ENCODE measurements at regions not wholly inside any gene's neighbourhood (a gene's known extent, or its start where the extent isn't known, plus 50 kb on each side); places are given as distances from the start of the nearest gene placed in this dataset.
A peak's percentile ranks its signal among the peaks of the same experiment; 100 is the strongest.

- H3K27ac ChIP-seq, result no peak overlapping the region
- WGBS, 10 experiments, result 0 to 100% (median 83%) methylated on average over 1 to 3 of the region's 3 CpGs; no CpG with 5 or more reads in 4 of the 10 experiments
Measured at GRCh38 chr1:177798614-177799013, 171.2 kb downstream of the SEC16B start.

GRCh38 chr1:177796561-177796960 is 173.3 kb downstream of the SEC16B start:
- 0 to 100% (median 93%) methylated on average over 1 to 2 of the region's 2 CpGs; no CpG with 5 or more reads in 6 of the 10 experiments for WGBS, 10 experiments
- H3K4me1 ChIP-seq (replicated peaks in 1 of 2), result peaks cover 10 to 14% of the 10 kb centered on the region in 2 donors
- no peak for ATAC-seq (replicated peaks in 6 of 8)
- H3K4me3 ChIP-seq, result no peak overlapping the region
- in situ Hi-C loops (cut with MboI; ENCODE audit: low pct_unique_long_range_greater_than_20kb in 2 of 9, low sequenced_read_pairs in 9 of 9, unreplicated experiment in 9 of 9), result loop anchor here in 2 of 9 experiments (25.0 kb wide), 2 partner anchors 609 to 909 kb away; no protein-coding TSS in a partner anchor
- no peak overlapping the region for H3K27ac ChIP-seq

More at GRCh38 chr1:177798614-177799013, 171.2 kb downstream of the SEC16B start:
- H3K4me3 ChIP-seq, result no peak overlapping the region
- ATAC-seq (replicated peaks in 6 of 8), result no peak
- H3K4me1 ChIP-seq (replicated peaks in 1 of 2), result peaks cover 14 to 18% of the 10 kb centered on the region in 2 donors
- in situ Hi-C loops (cut with MboI; ENCODE audit: low pct_unique_long_range_greater_than_20kb in 2 of 9, low sequenced_read_pairs in 9 of 9, unreplicated experiment in 9 of 9), result loop anchor here in 2 of 9 experiments (25.0 kb wide), 2 partner anchors 611 to 911 kb away; no protein-coding TSS in a partner anchor

DNA sequence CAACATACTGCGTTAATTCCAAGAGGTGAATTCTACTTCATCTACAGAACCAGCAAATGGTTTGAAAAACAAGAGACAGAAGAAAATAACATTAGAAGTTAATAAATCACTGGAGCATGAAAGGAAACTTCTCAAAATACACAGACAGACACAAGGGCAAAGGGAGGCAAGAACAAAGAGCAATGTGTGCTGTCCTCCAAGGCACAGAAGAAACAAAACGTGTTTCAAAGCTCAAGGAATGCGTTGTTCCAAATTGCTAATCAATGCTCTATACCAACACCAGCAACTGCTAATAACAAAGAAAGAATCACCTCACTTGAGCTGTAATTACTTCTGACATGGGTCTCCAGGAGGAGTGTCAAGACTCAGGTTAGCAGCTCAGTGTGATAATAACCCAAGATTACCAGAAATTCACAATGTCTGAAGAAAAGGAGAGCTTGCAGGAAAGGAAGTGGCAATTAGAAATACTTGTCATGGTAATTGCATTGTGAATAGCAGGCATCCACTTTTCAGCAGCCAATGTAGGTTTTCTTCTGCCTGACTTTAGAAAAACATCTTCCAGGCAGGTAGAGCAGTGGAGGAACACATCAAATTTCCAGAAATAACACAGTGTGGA is 175.4 kb downstream of the SEC16B start:
- Histone ChIP-seq H3K27ac (no peak overlapping the region), H3K4me3 (no peak overlapping the region), H3K4me1 (replicated peaks in 1 of 2) (peaks cover 6 to 14% of the 10 kb centered on the region in 2 donors)
- peak in 4 of 8 experiments; percentile 12 to 54 (median 30) for ATAC-seq (replicated peaks in 6 of 8)
- WGBS, 10 experiments, result 0 to 35% (median 21%) methylated on average over 1 to 3 of the region's 3 CpGs
- in situ Hi-C loops (cut with MboI; ENCODE audit: low pct_unique_long_range_greater_than_20kb in 2 of 9, low sequenced_read_pairs in 9 of 9, unreplicated experiment in 9 of 9), result loop anchor here in 2 of 9 experiments (25.0 kb wide), 2 partner anchors 607 to 907 kb away; no protein-coding TSS in a partner anchor

DNA sequence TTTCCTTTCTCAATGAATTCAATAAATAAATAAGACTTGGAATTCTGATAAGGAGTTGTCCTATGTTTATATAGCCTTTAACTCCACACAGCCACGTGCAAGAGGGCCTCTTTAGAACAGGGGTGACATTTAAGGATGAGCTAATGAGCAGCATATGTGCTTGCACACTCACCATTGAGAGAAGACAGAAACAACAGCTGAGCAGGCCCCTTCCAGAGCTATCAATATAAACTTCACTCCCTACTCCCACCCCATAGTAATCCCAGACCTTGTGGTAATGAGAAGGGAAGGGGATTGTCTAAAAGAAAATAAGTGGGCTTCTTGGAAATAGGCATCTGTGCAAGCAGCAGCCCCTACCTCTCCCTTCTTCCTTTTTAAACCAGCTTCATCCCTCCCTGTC is 176.0 kb downstream of the SEC16B start:
- Histone ChIP-seq H3K27ac (no peak overlapping the region), H3K4me3 (no peak overlapping the region), H3K4me1 (replicated peaks in 1 of 2) (peaks cover 6 to 14% of the 10 kb centered on the region in 2 donors)
- ATAC-seq (replicated peaks in 6 of 8), result peak in 3 of 8 experiments; percentile 19 to 53 (median 43)
- in situ Hi-C loops (cut with MboI; ENCODE audit: low pct_unique_long_range_greater_than_20kb in 2 of 9, low sequenced_read_pairs in 9 of 9, unreplicated experiment in 9 of 9), result loop anchor here in 2 of 9 experiments (25.0 kb wide), 2 partner anchors 607 to 907 kb away; no protein-coding TSS in a partner anchor
- WGBS, 10 experiments, result 0 to 17% (median 5%) methylated on average over 1 of the region's 1 CpG; no CpG with 5 or more reads in 4 of the 10 experiments

- H3K4me3 ChIP-seq, result no peak overlapping the region
- in situ Hi-C loops (cut with MboI; ENCODE audit: low pct_unique_long_range_greater_than_20kb in 2 of 9, low sequenced_read_pairs in 9 of 9, unreplicated experiment in 9 of 9), result loop anchor here in 2 of 9 experiments (25.0 kb wide), 2 partner anchors 603 to 903 kb away; no protein-coding TSS in a partner anchor
- no peak for ATAC-seq (replicated peaks in 6 of 8)
- peaks cover 6 to 14% of the 10 kb centered on the region in 2 donors for H3K4me1 ChIP-seq (replicated peaks in 1 of 2)
- no peak overlapping the region for H3K27ac ChIP-seq
Measured at GRCh38 chr1:177790566-177790965, 179.3 kb downstream of the SEC16B start.

- Histone ChIP-seq H3K4me3 (no peak overlapping the region), H3K27ac (no peak overlapping the region), H3K4me1 (replicated peaks in 1 of 2) (peaks cover 11 to 19% of the 10 kb centered on the region in 2 donors)
- WGBS, 10 experiments, result 10 to 100% (median 88%) methylated on average over 1 to 3 of the region's 3 CpGs
- in situ Hi-C loops (cut with MboI; ENCODE audit: low pct_unique_long_range_greater_than_20kb in 2 of 9, low sequenced_read_pairs in 9 of 9, unreplicated experiment in 9 of 9), result loop anchor here in 2 of 9 experiments (25.0 kb wide), 2 partner anchors 603 to 903 kb away; no protein-coding TSS in a partner anchor
- ATAC-seq (replicated peaks in 6 of 8), result no peak
Measured at GRCh38 chr1:177789956-177790355, 179.9 kb downstream of the SEC16B start.

- ATAC-seq (replicated peaks in 6 of 8), result no peak
- H3K4me3 ChIP-seq, result no peak overlapping the region
- in situ Hi-C loops (cut with MboI; ENCODE audit: low pct_unique_long_range_greater_than_20kb in 2 of 9, low sequenced_read_pairs in 9 of 9, unreplicated experiment in 9 of 9), result loop anchor here in 2 of 9 experiments (25.0 kb wide), 2 partner anchors 599 to 899 kb away; no protein-coding TSS in a partner anchor
- peaks cover 15 to 17% of the 10 kb centered on the region in 2 donors for H3K4me1 ChIP-seq (replicated peaks in 1 of 2)
- H3K27ac ChIP-seq, result no peak overlapping the region
- 0 to 100% (median 68%) methylated on average over 1 to 6 of the region's 6 CpGs; no CpG with 5 or more reads in 3 of the 10 experiments for WGBS, 10 experiments
Measured at GRCh38 chr1:177786176-177786745, 183.6 kb downstream of the SEC16B start.

DNA sequence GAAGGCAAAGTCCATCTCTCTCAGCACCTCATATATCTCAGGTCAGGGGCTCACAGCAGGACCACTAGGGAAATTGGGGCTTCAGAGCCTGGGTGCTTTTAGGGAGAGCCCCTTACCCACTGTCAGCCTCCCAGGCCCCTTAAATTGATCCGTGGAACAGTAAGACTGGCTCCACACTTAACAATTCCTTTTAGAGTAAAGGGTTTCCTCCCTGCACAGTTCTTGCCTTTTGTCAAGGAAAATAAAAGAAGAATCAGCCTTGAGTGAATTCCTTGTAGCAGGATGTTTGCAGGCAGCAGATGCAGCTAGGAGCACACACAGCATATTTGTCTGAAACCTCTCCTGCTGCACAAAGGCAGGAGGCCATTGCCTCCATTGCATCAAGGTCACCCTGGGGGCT is 184.9 kb downstream of the SEC16B start:
- ATAC-seq (replicated peaks in 6 of 8), result peak in 2 of 8 experiments; percentile 25 to 32
- Histone ChIP-seq H3K4me1 (replicated peaks in 1 of 2) (peaks cover 16 to 17% of the 10 kb centered on the region in 2 donors), H3K27ac (no peak overlapping the region), H3K4me3 (no peak overlapping the region)
- WGBS, 10 experiments, result 0 to 40% (median 10%) methylated on average over 1 of the region's 1 CpG; no CpG with 5 or more reads in 4 of the 10 experiments
- in situ Hi-C loops (cut with MboI; ENCODE audit: low pct_unique_long_range_greater_than_20kb in 2 of 9, low sequenced_read_pairs in 9 of 9, unreplicated experiment in 9 of 9), result loop anchor here in 2 of 9 experiments (25.0 kb wide), 2 partner anchors 598 to 898 kb away; no protein-coding TSS in a partner anchor

- Histone ChIP-seq H3K27ac (no peak overlapping the region), H3K4me3 (no peak overlapping the region), H3K4me1 (replicated peaks in 1 of 2) (peaks cover 20 to 21% of the 10 kb centered on the region in 2 donors)
- in situ Hi-C loops (cut with MboI; ENCODE audit: low pct_unique_long_range_greater_than_20kb in 2 of 9, low sequenced_read_pairs in 9 of 9, unreplicated experiment in 9 of 9), result loop anchor here in 2 of 9 experiments (25.0 kb wide), 2 partner anchors 597 to 897 kb away; no protein-coding TSS in a partner anchor
- 43 to 100% (median 81%) methylated on average over 1 of the region's 1 CpG; no CpG with 5 or more reads in 4 of the 10 experiments for WGBS, 10 experiments
- peak in 2 of 8 experiments; percentile 4 to 46 for ATAC-seq (replicated peaks in 6 of 8)
Measured at GRCh38 chr1:177784409-177784808, 185.4 kb downstream of the SEC16B start.

GRCh38 chr1:177783051-177783450 is 186.8 kb downstream of the SEC16B start:
- Histone ChIP-seq H3K4me1 (replicated peaks in 1 of 2) (peaks cover 32% of the 10 kb centered on the region in 2 donors), H3K4me3 (no peak overlapping the region), H3K27ac (no peak overlapping the region)
- WGBS, 10 experiments, result 0 to 94% (median 75%) methylated on average over 2 of the region's 4 CpGs; no CpG with 5 or more reads in 7 of the 10 experiments
- in situ Hi-C loops (cut with MboI; ENCODE audit: low pct_unique_long_range_greater_than_20kb in 2 of 9, low sequenced_read_pairs in 9 of 9, unreplicated experiment in 9 of 9), result loop anchor here in 2 of 9 experiments (25.0 kb wide), 2 partner anchors 596 to 896 kb away; no protein-coding TSS in a partner anchor
- no peak for ATAC-seq (replicated peaks in 6 of 8)

GRCh38 chr1:177780096-177780700 is 189.7 kb downstream of the SEC16B start:
- 0 to 72% (median 55%) methylated on average over 1 to 5 of the region's 5 CpGs; no CpG with 5 or more reads in 2 of the 10 experiments for WGBS, 10 experiments
- Histone ChIP-seq H3K4me1 (replicated peaks in 1 of 2) (peaks cover 36 to 47% of the 10 kb centered on the region in 2 donors), H3K27ac (no peak overlapping the region), H3K4me3 (no peak overlapping the region)
- in situ Hi-C loops (cut with MboI; ENCODE audit: low pct_unique_long_range_greater_than_20kb in 2 of 9, low sequenced_read_pairs in 9 of 9, unreplicated experiment in 9 of 9), result loop anchor here in 2 of 9 experiments (25.0 kb wide), 2 partner anchors 593 to 893 kb away; no protein-coding TSS in a partner anchor
- peak in 7 of 8 experiments; percentile 43 to 83 (median 69) for ATAC-seq (replicated peaks in 6 of 8)

GRCh38 chr1:177779166-177779965 is 190.5 kb downstream of the SEC16B start:
- 11 to 51% (median 39%) methylated on average over 2 to 8 of the region's 10 CpGs; no CpG with 5 or more reads in 4 of the 10 experiments for WGBS, 10 experiments
- in situ Hi-C loops (cut with MboI; ENCODE audit: low pct_unique_long_range_greater_than_20kb in 2 of 9, low sequenced_read_pairs in 9 of 9, unreplicated experiment in 9 of 9), result loop anchor here in 3 of 9 experiments (10.0 to 25.0 kb wide), 3 partner anchors 592 to 892 kb away; no protein-coding TSS in a partner anchor
- H3K27ac ChIP-seq, result no peak overlapping the region
- H3K4me1 ChIP-seq (replicated peaks in 1 of 2), result peaks cover 28 to 39% of the 10 kb centered on the region in 2 donors
- peak in 3 of 8 experiments; percentile 23 to 36 (median 26) for ATAC-seq (replicated peaks in 6 of 8)
- no peak overlapping the region for H3K4me3 ChIP-seq

All from motor neuron (in vitro differentiated cells).